ENCODE measurements at regions not wholly inside any gene's neighbourhood (a gene's known extent, or its start where the extent isn't known, plus 50 kb on each side); places are given as distances from the start of the nearest gene placed in this dataset.
"Not testable (repeated sequence)": the region's sequence is repeated elsewhere in the genome, so short reads cannot be mapped to it uniquely, and the experiment has no call there.

- not testable (repeated sequence) for H3K4me3 ChIP-seq (ENCODE audit: low read depth in 1 of 3, low read length in 3 of 3); H3K9me3 ChIP-seq (ENCODE audit: control insufficient read depth in 2 of 2, insufficient read depth in 1 of 2, low read depth in 1 of 2, low read length in 1 of 2); H3K27me3 ChIP-seq (ENCODE audit: control insufficient read depth in 3 of 3, insufficient read depth in 3 of 3, low read length in 3 of 3); FAIRE-seq; DNase-seq; H3K36me3 ChIP-seq (ENCODE audit: control insufficient read depth in 3 of 3, insufficient read depth in 2 of 3, low read depth in 1 of 3, low read length in 3 of 3); H3K4me1 ChIP-seq (ENCODE audit: control insufficient read depth in 3 of 3, insufficient read depth in 2 of 3, low read depth in 1 of 3, low read length in 2 of 3); H3K27ac ChIP-seq (ENCODE audit: low read depth in 1 of 3, low read length in 2 of 3)
- 76 to 85% (median 78%) methylated on average over 22 to 32 of the region's 32 CpGs for WGBS, 3 donors
Observed at GRCh38 chr17:22044706-22045246, 352.5 kb downstream of the KCNJ18 start.

GRCh38 chr17:22047521-22047920, 355.2 kb downstream of the KCNJ18 start:
- WGBS, 3 donors = 64 to 77% (median 77%) methylated on average over 6 of the region's 6 CpGs
- H3K27ac ChIP-seq (ENCODE audit: low read depth in 1 of 3, low read length in 2 of 3); H3K36me3 ChIP-seq (ENCODE audit: control insufficient read depth in 3 of 3, insufficient read depth in 2 of 3, low read depth in 1 of 3, low read length in 3 of 3); DNase-seq; H3K4me3 ChIP-seq (ENCODE audit: low read depth in 1 of 3, low read length in 3 of 3); H3K9me3 ChIP-seq (ENCODE audit: control insufficient read depth in 2 of 2, insufficient read depth in 1 of 2, low read depth in 1 of 2, low read length in 1 of 2); FAIRE-seq; H3K4me1 ChIP-seq (ENCODE audit: control insufficient read depth in 3 of 3, insufficient read depth in 2 of 3, low read depth in 1 of 3, low read length in 2 of 3); H3K27me3 ChIP-seq (ENCODE audit: control insufficient read depth in 3 of 3, insufficient read depth in 3 of 3, low read length in 3 of 3): not testable (repeated sequence)

DNA sequence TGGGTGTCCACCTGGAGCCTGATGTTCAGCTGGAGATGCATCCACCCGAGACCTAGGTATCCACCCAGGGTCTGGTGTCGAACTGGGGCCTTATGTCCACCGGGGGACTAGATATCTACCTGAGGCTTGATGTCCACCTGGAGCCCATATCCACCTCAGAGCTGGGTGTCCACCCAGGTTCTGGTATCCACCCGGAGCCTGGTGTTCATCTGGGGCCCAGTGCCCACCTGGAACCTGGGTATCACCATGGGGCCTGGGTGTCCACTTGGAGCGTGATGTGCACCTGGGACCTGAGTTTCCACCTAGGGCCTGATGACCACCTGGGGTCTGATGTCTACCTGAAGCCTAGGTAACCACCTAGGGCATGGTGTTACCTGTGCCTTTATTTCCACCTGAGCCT, 355.9 kb downstream of the KCNJ18 start:
- WGBS, 3 donors = 55 to 76% (median 65%) methylated on average over 5 of the region's 5 CpGs
- H3K27ac ChIP-seq (ENCODE audit: low read depth in 1 of 3, low read length in 2 of 3); H3K27me3 ChIP-seq (ENCODE audit: control insufficient read depth in 3 of 3, insufficient read depth in 3 of 3, low read length in 3 of 3); FAIRE-seq; DNase-seq; H3K4me3 ChIP-seq (ENCODE audit: low read depth in 1 of 3, low read length in 3 of 3); H3K36me3 ChIP-seq (ENCODE audit: control insufficient read depth in 3 of 3, insufficient read depth in 2 of 3, low read depth in 1 of 3, low read length in 3 of 3); H3K4me1 ChIP-seq (ENCODE audit: control insufficient read depth in 3 of 3, insufficient read depth in 2 of 3, low read depth in 1 of 3, low read length in 2 of 3); H3K9me3 ChIP-seq (ENCODE audit: control insufficient read depth in 2 of 2, insufficient read depth in 1 of 2, low read depth in 1 of 2, low read length in 1 of 2): not testable (repeated sequence)

DNA sequence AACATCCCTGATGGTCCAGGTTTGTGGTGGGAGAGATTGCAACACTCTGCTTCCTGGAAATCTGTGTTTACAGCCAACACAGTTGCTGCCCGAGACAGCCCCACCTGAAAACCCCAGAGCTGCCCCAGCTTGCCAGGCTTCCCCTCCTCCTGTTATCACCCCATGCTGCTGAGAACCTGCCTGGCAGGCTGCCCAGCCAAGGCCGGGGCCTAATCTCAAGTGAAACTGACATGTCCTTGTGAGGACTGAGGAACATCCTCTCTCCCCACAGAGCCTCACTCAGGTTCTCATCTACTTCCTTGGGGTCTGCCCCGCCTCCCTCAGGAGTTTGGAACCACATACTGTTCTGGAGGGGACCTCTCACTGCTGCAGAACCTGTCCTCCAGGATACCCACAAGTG, 358.4 kb downstream of the KCNJ18 start:
- not testable (repeated sequence) for DNase-seq; H3K4me3 ChIP-seq (ENCODE audit: low read depth in 1 of 3, low read length in 3 of 3); H3K36me3 ChIP-seq (ENCODE audit: control insufficient read depth in 3 of 3, insufficient read depth in 2 of 3, low read depth in 1 of 3, low read length in 3 of 3); H3K27me3 ChIP-seq (ENCODE audit: control insufficient read depth in 3 of 3, insufficient read depth in 3 of 3, low read length in 3 of 3); FAIRE-seq; H3K27ac ChIP-seq (ENCODE audit: low read depth in 1 of 3, low read length in 2 of 3); H3K9me3 ChIP-seq (ENCODE audit: control insufficient read depth in 2 of 2, insufficient read depth in 1 of 2, low read depth in 1 of 2, low read length in 1 of 2); H3K4me1 ChIP-seq (ENCODE audit: control insufficient read depth in 3 of 3, insufficient read depth in 2 of 3, low read depth in 1 of 3, low read length in 2 of 3)
- 27 to 42% (median 30%) methylated on average over 2 to 3 of the region's 3 CpGs for WGBS, 3 donors

DNA sequence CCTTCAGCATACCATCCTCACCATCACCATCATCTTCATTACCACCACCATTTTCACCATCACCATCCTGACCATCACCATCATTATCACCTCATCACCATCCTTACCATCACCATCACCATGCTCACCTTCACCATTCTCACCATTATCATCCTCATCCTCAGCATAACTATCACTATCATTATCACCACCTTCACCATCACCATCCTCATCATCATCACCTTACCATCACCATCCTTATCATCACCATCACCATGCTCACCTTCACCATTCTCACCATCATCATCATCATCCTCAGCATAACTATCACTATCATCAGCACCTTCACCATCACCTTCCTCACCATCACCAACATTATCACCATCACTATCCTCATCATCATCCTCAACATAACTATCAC, 360.4 kb downstream of the KCNJ18 start:
- H3K36me3 ChIP-seq (ENCODE audit: control insufficient read depth in 3 of 3, insufficient read depth in 2 of 3, low read depth in 1 of 3, low read length in 3 of 3); H3K27ac ChIP-seq (ENCODE audit: low read depth in 1 of 3, low read length in 2 of 3); FAIRE-seq; H3K4me3 ChIP-seq (ENCODE audit: low read depth in 1 of 3, low read length in 3 of 3); H3K4me1 ChIP-seq (ENCODE audit: control insufficient read depth in 3 of 3, insufficient read depth in 2 of 3, low read depth in 1 of 3, low read length in 2 of 3); H3K9me3 ChIP-seq (ENCODE audit: control insufficient read depth in 2 of 2, insufficient read depth in 1 of 2, low read depth in 1 of 2, low read length in 1 of 2); DNase-seq; H3K27me3 ChIP-seq (ENCODE audit: control insufficient read depth in 3 of 3, insufficient read depth in 3 of 3, low read length in 3 of 3): not testable (repeated sequence)

- H3K4me3 ChIP-seq (ENCODE audit: low read depth in 1 of 3, low read length in 3 of 3); H3K4me1 ChIP-seq (ENCODE audit: control insufficient read depth in 3 of 3, insufficient read depth in 2 of 3, low read depth in 1 of 3, low read length in 2 of 3); DNase-seq; H3K9me3 ChIP-seq (ENCODE audit: control insufficient read depth in 2 of 2, insufficient read depth in 1 of 2, low read depth in 1 of 2, low read length in 1 of 2); H3K27ac ChIP-seq (ENCODE audit: low read depth in 1 of 3, low read length in 2 of 3); H3K27me3 ChIP-seq (ENCODE audit: control insufficient read depth in 3 of 3, insufficient read depth in 3 of 3, low read length in 3 of 3); FAIRE-seq; H3K36me3 ChIP-seq (ENCODE audit: control insufficient read depth in 3 of 3, insufficient read depth in 2 of 3, low read depth in 1 of 3, low read length in 3 of 3): not testable (repeated sequence)
- WGBS, 3 donors = 43 to 55% (median 55%) methylated on average over 1 of the region's 1 CpG
Observed at GRCh38 chr17:22056566-22056965, 364.2 kb downstream of the KCNJ18 start.

- H3K4me3 ChIP-seq (ENCODE audit: low read depth in 1 of 3, low read length in 3 of 3); H3K4me1 ChIP-seq (ENCODE audit: control insufficient read depth in 3 of 3, insufficient read depth in 2 of 3, low read depth in 1 of 3, low read length in 2 of 3); FAIRE-seq; H3K27ac ChIP-seq (ENCODE audit: low read depth in 1 of 3, low read length in 2 of 3); DNase-seq; H3K9me3 ChIP-seq (ENCODE audit: control insufficient read depth in 2 of 2, insufficient read depth in 1 of 2, low read depth in 1 of 2, low read length in 1 of 2); H3K36me3 ChIP-seq (ENCODE audit: control insufficient read depth in 3 of 3, insufficient read depth in 2 of 3, low read depth in 1 of 3, low read length in 3 of 3); H3K27me3 ChIP-seq (ENCODE audit: control insufficient read depth in 3 of 3, insufficient read depth in 3 of 3, low read length in 3 of 3): not testable (repeated sequence)
- WGBS, 3 donors = 82 to 95% (median 90%) methylated on average over 3 to 4 of the region's 4 CpGs
Observed at GRCh38 chr17:22075918-22076317, 383.6 kb downstream of the KCNJ18 start.

- H3K27ac ChIP-seq (ENCODE audit: low read depth in 1 of 3, low read length in 2 of 3); FAIRE-seq; H3K36me3 ChIP-seq (ENCODE audit: control insufficient read depth in 3 of 3, insufficient read depth in 2 of 3, low read depth in 1 of 3, low read length in 3 of 3); H3K4me1 ChIP-seq (ENCODE audit: control insufficient read depth in 3 of 3, insufficient read depth in 2 of 3, low read depth in 1 of 3, low read length in 2 of 3); H3K9me3 ChIP-seq (ENCODE audit: control insufficient read depth in 2 of 2, insufficient read depth in 1 of 2, low read depth in 1 of 2, low read length in 1 of 2); H3K27me3 ChIP-seq (ENCODE audit: control insufficient read depth in 3 of 3, insufficient read depth in 3 of 3, low read length in 3 of 3); H3K4me3 ChIP-seq (ENCODE audit: low read depth in 1 of 3, low read length in 3 of 3); DNase-seq: not testable (repeated sequence)
- 66 to 76% (median 73%) methylated on average over 12 of the region's 12 CpGs for WGBS, 3 donors
Observed at GRCh38 chr17:22088589-22088988, 396.3 kb downstream of the KCNJ18 start.

DNA sequence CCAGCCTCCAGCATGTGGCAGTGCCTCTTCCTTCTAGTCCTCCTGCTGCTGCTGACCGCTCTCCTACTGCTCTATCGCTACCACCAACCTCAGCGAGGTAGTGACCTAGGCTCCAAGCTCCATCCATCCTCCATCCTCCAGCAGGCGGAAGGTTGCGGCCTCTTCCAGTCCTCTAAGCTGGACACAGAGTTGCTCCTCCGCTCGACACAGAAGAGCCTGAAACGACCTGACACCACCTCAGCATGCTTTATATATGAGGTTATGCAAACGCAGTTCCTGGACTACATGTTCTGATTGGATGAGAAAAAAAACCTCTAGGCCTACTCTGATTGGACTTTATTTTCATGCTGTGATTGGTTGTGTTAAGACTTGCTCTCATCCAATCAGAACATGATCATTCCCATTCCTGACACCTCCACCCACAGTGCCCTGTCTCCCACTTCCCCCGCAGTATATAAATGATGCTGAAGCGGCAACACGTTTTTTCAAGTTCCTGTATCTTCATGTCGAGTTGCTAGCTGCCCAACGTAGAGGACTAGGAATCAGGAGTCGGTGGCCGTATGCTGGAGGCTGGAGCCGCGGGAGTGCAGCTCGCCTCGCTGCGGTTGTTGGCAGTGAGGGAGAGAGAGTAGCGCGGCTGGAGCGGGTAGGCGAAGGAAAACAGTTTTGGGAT, 398.1 kb downstream of the KCNJ18 start:
- 90 to 92% (median 90%) methylated on average over 25 of the region's 25 CpGs for WGBS, 3 donors
- no peaks in the 10 kb centered on the region for H3K27me3 ChIP-seq (ENCODE audit: control insufficient read depth in 3 of 3, insufficient read depth in 3 of 3, low read length in 3 of 3)
- no peaks in the 10 kb centered on the region for H3K4me1 ChIP-seq (ENCODE audit: control insufficient read depth in 3 of 3, insufficient read depth in 2 of 3, low read depth in 1 of 3, low read length in 2 of 3)
- no peaks in the 10 kb centered on the region for H3K36me3 ChIP-seq (ENCODE audit: control insufficient read depth in 3 of 3, insufficient read depth in 2 of 3, low read depth in 1 of 3, low read length in 3 of 3)
- no peak overlapping the region for H3K4me3 ChIP-seq (ENCODE audit: low read depth in 1 of 3, low read length in 3 of 3)
- FAIRE-seq (no peak), DNase-seq (no peak)
- peaks cover 0 to 3% of the 10 kb centered on the region in 2 donors for H3K9me3 ChIP-seq (ENCODE audit: control insufficient read depth in 2 of 2, insufficient read depth in 1 of 2, low read depth in 1 of 2, low read length in 1 of 2)
- no peak overlapping the region for H3K27ac ChIP-seq (ENCODE audit: low read depth in 1 of 3, low read length in 2 of 3)
